ENCODE measurements at regions not wholly inside any gene's neighbourhood (a gene's known extent, or its start where the extent isn't known, plus 50 kb on each side); places are given as distances from the start of the nearest gene placed in this dataset.

DNA sequence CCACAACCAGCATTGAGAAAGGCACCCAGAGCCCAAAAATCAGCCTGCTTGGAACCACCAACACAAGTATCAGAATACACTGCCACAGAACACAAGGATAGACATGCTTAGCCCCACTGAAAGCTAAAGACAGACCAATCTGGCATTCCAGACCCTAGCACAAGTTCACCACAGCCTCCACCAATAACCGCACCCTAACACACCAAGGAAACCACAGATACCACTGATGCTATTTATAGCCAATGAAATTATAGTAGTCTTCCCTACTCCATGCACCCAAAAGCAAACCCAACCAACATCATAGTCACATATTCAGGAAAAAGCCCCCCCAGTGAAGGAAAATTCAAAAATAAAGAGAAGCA lies 83.9 kb upstream of the STT3B start:
- Mint-ChIP-seq H3K4me3 (no peak overlapping the region), H3K4me1 (0 out of 4 replicates have a peak, but pooled peaks cover 0 to 5% of the 10 kb centered on the region in 2 experiments), H3K27me3 (ENCODE audit: low read depth) (peaks cover 2% of the 10 kb centered on the region), H3K27ac (no peak overlapping the region), H3K9me3 (peaks cover 0 to 2% of the 10 kb centered on the region in 2 experiments; a peak in 1 of 5 replicates), H3K36me3 (ENCODE audit: insufficient read depth in 1 of 3, low read depth in 3 of 3) (no peaks in the 10 kb centered on the region; a peak in 1 of 7 replicates)
- Histone ChIP-seq H3K79me2 (ENCODE audit: insufficient read depth, low read length) (no peaks in the 10 kb centered on the region), H2BK15ac (ENCODE audit: low read depth, low read length) (no peak overlapping the region), H4K91ac (ENCODE audit: insufficient read length, low read depth, low read length) (no peak overlapping the region), H3K23me2 (ENCODE audit: insufficient read length, low read depth, low read length, poor library complexity, severe bottlenecking) (no peaks in the 10 kb centered on the region), H2AK5ac (ENCODE audit: insufficient read length, low read length) (no peak overlapping the region), H3K56ac (ENCODE audit: insufficient read length, low read depth, low read length) (no peak overlapping the region), H3K79me1 (ENCODE audit: insufficient read depth, low read depth, low read length, poor library complexity, severe bottlenecking) (no peaks in the 10 kb centered on the region), H3K18ac (ENCODE audit: insufficient read length, low read depth, low read length) (no peak overlapping the region), H4K20me1 (ENCODE audit: control insufficient read depth, insufficient read depth, insufficient read length) (no peaks in the 10 kb centered on the region), H2BK5ac (ENCODE audit: insufficient read length, low read length) (no peak overlapping the region), H3K23ac (ENCODE audit: insufficient read length, low read depth, low read length) (no peak overlapping the region), H4K5ac (ENCODE audit: insufficient read length, low read depth, low read length) (no peak overlapping the region), H2BK20ac (ENCODE audit: low read depth, low read length, poor library complexity, severe bottlenecking) (no peak overlapping the region), H3K14ac (ENCODE audit: insufficient read depth, low read length) (no peak overlapping the region), H3T11ph (ENCODE audit: low read length) (no peak overlapping the region), H3K9me3 (ENCODE audit: control insufficient read depth, low read depth, low read length) (no peaks in the 10 kb centered on the region), H3K27ac (ENCODE audit: insufficient read length, low read depth, low read length) (no peak overlapping the region), H3K4me2 (ENCODE audit: insufficient read depth, insufficient read length, low read length) (no peak overlapping the region), H2BK12ac (ENCODE audit: insufficient read length, low read depth, low read length) (no peak overlapping the region), H3K9ac (ENCODE audit: extremely low read depth, insufficient read length, low read length) (no peak overlapping the region), H3K4ac (ENCODE audit: low read depth, low read length) (no peak overlapping the region), H2AFZ (ENCODE audit: low read length) (no peak overlapping the region), H4K8ac (replicated peaks; ENCODE audit: insufficient read length, low read depth, low read length) (no peak overlapping the region), H3K4me1 (ENCODE audit: insufficient read depth, low read length) (no peaks in the 10 kb centered on the region), H2BK120ac (ENCODE audit: low read depth, low read length, poor library complexity, severe bottlenecking) (no peak overlapping the region), H3K27me3 (ENCODE audit: insufficient read depth, low read length) (no peaks in the 10 kb centered on the region)
- DNase-seq = no peak
- no CpG with 5 or more reads among the region's 1 CpG for WGBS (ENCODE audit: extremely low coverage, insufficient read length, low lambda C conversion rate)
- TF ChIP-seq, protein P1, sequence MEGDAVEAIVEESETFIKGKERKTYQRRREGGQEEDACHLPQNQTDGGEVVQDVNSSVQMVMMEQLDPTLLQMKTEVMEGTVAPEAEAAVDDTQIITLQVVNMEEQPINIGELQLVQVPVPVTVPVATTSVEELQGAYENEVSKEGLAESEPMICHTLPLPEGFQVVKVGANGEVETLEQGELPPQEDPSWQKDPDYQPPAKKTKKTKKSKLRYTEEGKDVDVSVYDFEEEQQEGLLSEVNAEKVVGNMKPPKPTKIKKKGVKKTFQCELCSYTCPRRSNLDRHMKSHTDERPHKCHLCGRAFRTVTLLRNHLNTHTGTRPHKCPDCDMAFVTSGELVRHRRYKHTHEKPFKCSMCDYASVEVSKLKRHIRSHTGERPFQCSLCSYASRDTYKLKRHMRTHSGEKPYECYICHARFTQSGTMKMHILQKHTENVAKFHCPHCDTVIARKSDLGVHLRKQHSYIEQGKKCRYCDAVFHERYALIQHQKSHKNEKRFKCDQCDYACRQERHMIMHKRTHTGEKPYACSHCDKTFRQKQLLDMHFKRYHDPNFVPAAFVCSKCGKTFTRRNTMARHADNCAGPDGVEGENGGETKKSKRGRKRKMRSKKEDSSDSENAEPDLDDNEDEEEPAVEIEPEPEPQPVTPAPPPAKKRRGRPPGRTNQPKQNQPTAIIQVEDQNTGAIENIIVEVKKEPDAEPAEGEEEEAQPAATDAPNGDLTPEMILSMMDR (conservative IDR thresholded peaks at IDR 0.05) = no peak
